IPS DF 6.9 (cell line): ENCODE measurements at regions not wholly inside any gene's neighbourhood (a gene's known extent, or its start where the extent isn't known, plus 50 kb on each side); places are given as distances from the start of the nearest gene placed in this dataset.
A peak's percentile ranks its signal among the peaks of the same experiment; 100 is the strongest.
"Not testable (repeated sequence)": the region's sequence is repeated elsewhere in the genome, so short reads cannot be mapped to it uniquely, and the experiment has no call there.

ENCODE experiments used
- DNase-seq: peaks from one replicate; pipeline ENCODE4 v3.0.0-alpha.2; 2013; ENCODE audit warnings: low read depth, low spot score
- H3K27ac ChIP-seq: one replicate; pipeline ENCODE4 v1.5.1; 2013; ENCODE audit warnings: low read length, control low read depth
- H3K27me3 ChIP-seq: 2 replicates; pipeline ENCODE4 v1.6.1; 2013; ENCODE audit warnings: mild to moderate bottlenecking, low read length; ENCODE audit not compliant: control insufficient read depth, insufficient read depth
- H3K36me3 ChIP-seq: 2 replicates; pipeline ENCODE4 v1.6.1; 2013; ENCODE audit warnings: low read length; ENCODE audit not compliant: control insufficient read depth, insufficient read depth
- H3K4me1 ChIP-seq: 2 replicates; pipeline ENCODE4 v1.6.1; 2013; ENCODE audit warnings: low read length; ENCODE audit not compliant: control insufficient read depth, insufficient read depth
- H3K4me3 ChIP-seq: 2 replicates; pipeline ENCODE4 v1.5.1; 2013; ENCODE audit warnings: mild to moderate bottlenecking, low read length
- H3K9me3 ChIP-seq: 2 replicates; pipeline ENCODE4 v1.6.1; 2013; ENCODE audit warnings: low read length, inconsistent platforms; ENCODE audit not compliant: control insufficient read depth, insufficient read depth
- WGBS: extraction: QIAGEN DNeasy Blood & Tissue Kit; methylation state at CpG from one replicate; pipeline ENCODE4 v1.1.7; 2013; ENCODE audit warnings: mixed read lengths, missing lambda C conversion rate; ENCODE audit not compliant: insufficient read length, insufficient coverage; 5-methylcytosine and 5-hydroxymethylcytosine counted together

GRCh38 chrX:25701876-25702275 is 436.3 kb upstream of the MAGEB18 start:
- H3K9me3 ChIP-seq = no peaks in the 10 kb centered on the region
- H3K27me3 ChIP-seq = no peaks in the 10 kb centered on the region
- no peak overlapping the region for H3K27ac ChIP-seq
- WGBS = no CpG with 5 or more reads among the region's 1 CpG
- no peak overlapping the region for H3K4me3 ChIP-seq
- no peaks in the 10 kb centered on the region for H3K36me3 ChIP-seq
- DNase-seq = no peak
- no peaks in the 10 kb centered on the region for H3K4me1 ChIP-seq

GRCh38 chrX:25717122-25717521 is 421.0 kb upstream of the MAGEB18 start:
- Histone ChIP-seq H3K9me3 (no peaks in the 10 kb centered on the region), H3K4me1 (no peaks in the 10 kb centered on the region), H3K36me3 (no peaks in the 10 kb centered on the region), H3K4me3 (no peak overlapping the region), H3K27me3 (no peaks in the 10 kb centered on the region), H3K27ac (no peak overlapping the region)
- no peak for DNase-seq
- no CpG with 5 or more reads among the region's 2 CpGs for WGBS

GRCh38 chrX:25721564-25721963 is 416.6 kb upstream of the MAGEB18 start:
- Histone ChIP-seq H3K27ac (no peak overlapping the region), H3K4me1 (no peaks in the 10 kb centered on the region), H3K4me3 (no peak overlapping the region), H3K27me3 (no peaks in the 10 kb centered on the region), H3K9me3 (no peaks in the 10 kb centered on the region), H3K36me3 (no peaks in the 10 kb centered on the region)
- peak; percentile 0 for DNase-seq
- no CpG with 5 or more reads among the region's 2 CpGs for WGBS

GRCh38 chrX:25726539-25726938 is 411.6 kb upstream of the MAGEB18 start:
- Histone ChIP-seq H3K9me3 (no peaks in the 10 kb centered on the region), H3K36me3 (no peaks in the 10 kb centered on the region), H3K27me3 (no peaks in the 10 kb centered on the region), H3K4me3 (no peak overlapping the region), H3K27ac (no peak overlapping the region), H3K4me1 (no peaks in the 10 kb centered on the region)
- DNase-seq = no peak
- no CpG with 5 or more reads among the region's 1 CpG for WGBS

- Histone ChIP-seq H3K27ac (no peak overlapping the region), H3K36me3 (no peaks in the 10 kb centered on the region), H3K4me1 (no peaks in the 10 kb centered on the region), H3K9me3 (no peaks in the 10 kb centered on the region), H3K27me3 (no peaks in the 10 kb centered on the region), H3K4me3 (no peak overlapping the region)
- no peak for DNase-seq
- no CpG with 5 or more reads among the region's 3 CpGs for WGBS
Measured at GRCh38 chrX:25733148-25733547, 405.0 kb upstream of the MAGEB18 start.

- no peaks in the 10 kb centered on the region for H3K27me3 ChIP-seq
- H3K27ac ChIP-seq = no peak overlapping the region
- H3K36me3 ChIP-seq = no peaks in the 10 kb centered on the region
- no peak overlapping the region for H3K4me3 ChIP-seq
- H3K4me1 ChIP-seq = no peaks in the 10 kb centered on the region
- no peaks in the 10 kb centered on the region for H3K9me3 ChIP-seq
- no peak for DNase-seq
Measured at GRCh38 chrX:25737540-25737939, 400.6 kb upstream of the MAGEB18 start.

GRCh38 chrX:25742334-25742733 is 395.8 kb upstream of the MAGEB18 start:
- no peak for DNase-seq
- H3K27me3 ChIP-seq = no peaks in the 10 kb centered on the region

GRCh38 chrX:25754399-25754798 is 383.7 kb upstream of the MAGEB18 start:
- no CpG with 5 or more reads among the region's 2 CpGs for WGBS
- no peaks in the 10 kb centered on the region; the same call in 1 of the 2 replicates for H3K4me1 ChIP-seq

More at GRCh38 chrX:25742334-25742733, 395.8 kb upstream of the MAGEB18 start:
- Histone ChIP-seq H3K27ac (no peak overlapping the region), H3K4me3 (no peak overlapping the region), H3K36me3 (no peaks in the 10 kb centered on the region), H3K4me1 (no peaks in the 10 kb centered on the region), H3K9me3 (no peaks in the 10 kb centered on the region)
- WGBS = no CpG with 5 or more reads among the region's 2 CpGs

GRCh38 chrX:25755194-25755593 is 382.9 kb upstream of the MAGEB18 start:
- H3K4me3 ChIP-seq = no peak overlapping the region
- DNase-seq = no peak
- H3K9me3 ChIP-seq = no peaks in the 10 kb centered on the region
- H3K4me1 ChIP-seq = no peaks in the 10 kb centered on the region; the same call in 1 of the 2 replicates
- no peaks in the 10 kb centered on the region for H3K36me3 ChIP-seq
- H3K27ac ChIP-seq = no peak overlapping the region
- no peaks in the 10 kb centered on the region for H3K27me3 ChIP-seq

More at GRCh38 chrX:25754399-25754798, 383.7 kb upstream of the MAGEB18 start:
- no peaks in the 10 kb centered on the region for H3K9me3 ChIP-seq
- no peak overlapping the region for H3K4me3 ChIP-seq
- DNase-seq = peak; percentile 0
- H3K36me3 ChIP-seq = no peaks in the 10 kb centered on the region
- H3K27ac ChIP-seq = no peak overlapping the region
- no peaks in the 10 kb centered on the region for H3K27me3 ChIP-seq

- H3K27ac ChIP-seq = no peak overlapping the region
- H3K27me3 ChIP-seq = no peaks in the 10 kb centered on the region
- no peak overlapping the region for H3K4me3 ChIP-seq
- no peak for DNase-seq
- no CpG with 5 or more reads among the region's 2 CpGs for WGBS
- no peaks in the 10 kb centered on the region for H3K36me3 ChIP-seq
- no peaks in the 10 kb centered on the region for H3K4me1 ChIP-seq
- no peaks in the 10 kb centered on the region for H3K9me3 ChIP-seq
Measured at GRCh38 chrX:25762656-25763055, 375.5 kb upstream of the MAGEB18 start.

GRCh38 chrX:25771853-25772252 is 366.3 kb upstream of the MAGEB18 start:
- H3K27me3 ChIP-seq, H3K4me1 ChIP-seq, H3K36me3 ChIP-seq, H3K27ac ChIP-seq, H3K9me3 ChIP-seq, DNase-seq, H3K4me3 ChIP-seq: not testable (repeated sequence)
- no CpG with 5 or more reads among the region's 10 CpGs for WGBS
